Caki2 (cell line): ENCODE measurements at regions not wholly inside any gene's neighbourhood (a gene's known extent, or its start where the extent isn't known, plus 50 kb on each side); places are given as distances from the start of the nearest gene placed in this dataset.

ENCODE experiments used
- DNase-seq: peaks from one replicate; pipeline ENCODE4 v3.0.0-alpha.2; 2015; ENCODE audit warnings: low read depth
- in situ Hi-C: cut with HindIII; loops from 2 replicates; pipeline ENCODE4 v1.10.0; 2016; ENCODE audit warnings: low sequenced_read_pairs, low pct_unique_long_range_greater_than_20kb, mixed read lengths

GRCh38 chr13:83311886-83312577, 570.2 kb downstream of the SLITRK1 start:
- in situ Hi-C loops: no loop called here
- DNase-seq: no peak

- in situ Hi-C loops: no loop called here
These were observed 583.7 kb downstream of the SLITRK1 start for GRCh38 chr13:83298617-83299016.

GRCh38 chr13:83297586-83298290, 584.5 kb downstream of the SLITRK1 start:
- in situ Hi-C loops: no loop called here
- DNase-seq: no peak

More at GRCh38 chr13:83298617-83299016, 583.7 kb downstream of the SLITRK1 start:
- DNase-seq: no peak

- no peak for DNase-seq
- in situ Hi-C loops: no loop called here
These were observed 586.6 kb downstream of the SLITRK1 start for GRCh38 chr13:83295686-83296085.

GRCh38 chr13:83286737-83287136, 595.5 kb downstream of the SLITRK1 start:
- DNase-seq: no peak
- in situ Hi-C loops: no loop called here

GRCh38 chr13:83281654-83282053, 600.6 kb downstream of the SLITRK1 start:
- no peak for DNase-seq
- in situ Hi-C loops: no loop called here

- in situ Hi-C loops: no loop called here
- no peak for DNase-seq
These were observed 607.6 kb downstream of the SLITRK1 start for GRCh38 chr13:83274679-83275078.

- in situ Hi-C loops: no loop called here
- DNase-seq: no peak
These were observed 609.5 kb downstream of the SLITRK1 start for GRCh38 chr13:83272652-83273240.

- no peak for DNase-seq
- in situ Hi-C loops: no loop called here
These were observed 610.2 kb downstream of the SLITRK1 start for GRCh38 chr13:83272076-83272475.

GRCh38 chr13:83265279-83265678, 617.0 kb downstream of the SLITRK1 start:
- DNase-seq: no peak
- in situ Hi-C loops: no loop called here

GRCh38 chr13:83248751-83249150, 633.5 kb downstream of the SLITRK1 start:
- in situ Hi-C loops: no loop called here
- no peak for DNase-seq

- no peak for DNase-seq
- in situ Hi-C loops: no loop called here
These were observed 649.6 kb downstream of the SLITRK1 start for GRCh38 chr13:83232626-83233025.

- in situ Hi-C loops: no loop called here
- no peak for DNase-seq
These were observed 652.5 kb downstream of the SLITRK1 start for GRCh38 chr13:83229574-83230305.

- in situ Hi-C loops: no loop called here
- no peak for DNase-seq
These were observed 658.7 kb downstream of the SLITRK1 start for GRCh38 chr13:83223546-83223945.

- DNase-seq: peak; percentile 1
- in situ Hi-C loops: no loop called here
These were observed 660.4 kb downstream of the SLITRK1 start for GRCh38 chr13:83221813-83222241.

GRCh38 chr13:83221256-83221655, 661.0 kb downstream of the SLITRK1 start:
- peak; percentile 2 for DNase-seq
- in situ Hi-C loops: no loop called here

- no peak for DNase-seq
- in situ Hi-C loops: no loop called here
These were observed 662.0 kb downstream of the SLITRK1 start for GRCh38 chr13:83220241-83220640.

- no peak for DNase-seq
- in situ Hi-C loops: no loop called here
These were observed 662.4 kb downstream of the SLITRK1 start for GRCh38 chr13:83219832-83220231.
